Testis (tissue), 2 donors: ENCODE measurements at regions not wholly inside any gene's neighbourhood (a gene's known extent, or its start where the extent isn't known, plus 50 kb on each side); places are given as distances from the start of the nearest gene placed in this dataset.

Experiments
- CTCF ChIP-seq, 3 experiments: fragments of 450-650 bp in 2 of 3; fragments of 200-600 bp in 1 of 3; sonication (generic) in 1 of 3; IDR thresholded peaks; one replicate each; pipeline ENCODE4 v1.5.1; 2016 to 2019; ENCODE audit warnings: antibody characterized with exemption in 3 of 3, mild to moderate bottlenecking in 2 of 3, moderate library complexity in 1 of 3
- POLR2A ChIP-seq: fragments of 450-650 bp; IDR thresholded peaks from one replicate; pipeline ENCODE4 v1.6.1; 2017; ENCODE audit warnings: antibody characterized with exemption, mild to moderate bottlenecking, moderate library complexity

GRCh38 chr5:2690293-2690692, 61.2 kb downstream of the IRX2 start:
- TF ChIP-seq CTCF (IDR thresholded peaks at IDR 0.05) (no peak), POLR2A (no peak)
